ENCODE measurements at regions not wholly inside any gene's neighbourhood (a gene's known extent, or its start where the extent isn't known, plus 50 kb on each side); places are given as distances from the start of the nearest gene placed in this dataset.

- TF ChIP-seq CTCF (IDR thresholded peaks at IDR 0.05; ENCODE audit: low read depth, low read length, poor library complexity, severe bottlenecking), result no peak
- no peak for TF ChIP-seq EZH2phosphoT487 (IDR thresholded peaks at IDR 0.05; ENCODE audit: borderline replicate concordance, low read length)
Measured at GRCh38 chr20:24825591-24825990, 123.5 kb upstream of the CST7 start.

All from DOHH2 (cell line).